GM03348 (cell line): ENCODE measurements at regions not wholly inside any gene's neighbourhood (a gene's known extent, or its start where the extent isn't known, plus 50 kb on each side); places are given as distances from the start of the nearest gene placed in this dataset.
"Not testable (repeated sequence)": the region's sequence is repeated elsewhere in the genome, so short reads cannot be mapped to it uniquely, and the experiment has no call there.

Experiments
- DNase-seq: peaks from one replicate; pipeline ENCODE4 v3.0.0; 2012; ENCODE audit warnings: low spot score

DNA sequence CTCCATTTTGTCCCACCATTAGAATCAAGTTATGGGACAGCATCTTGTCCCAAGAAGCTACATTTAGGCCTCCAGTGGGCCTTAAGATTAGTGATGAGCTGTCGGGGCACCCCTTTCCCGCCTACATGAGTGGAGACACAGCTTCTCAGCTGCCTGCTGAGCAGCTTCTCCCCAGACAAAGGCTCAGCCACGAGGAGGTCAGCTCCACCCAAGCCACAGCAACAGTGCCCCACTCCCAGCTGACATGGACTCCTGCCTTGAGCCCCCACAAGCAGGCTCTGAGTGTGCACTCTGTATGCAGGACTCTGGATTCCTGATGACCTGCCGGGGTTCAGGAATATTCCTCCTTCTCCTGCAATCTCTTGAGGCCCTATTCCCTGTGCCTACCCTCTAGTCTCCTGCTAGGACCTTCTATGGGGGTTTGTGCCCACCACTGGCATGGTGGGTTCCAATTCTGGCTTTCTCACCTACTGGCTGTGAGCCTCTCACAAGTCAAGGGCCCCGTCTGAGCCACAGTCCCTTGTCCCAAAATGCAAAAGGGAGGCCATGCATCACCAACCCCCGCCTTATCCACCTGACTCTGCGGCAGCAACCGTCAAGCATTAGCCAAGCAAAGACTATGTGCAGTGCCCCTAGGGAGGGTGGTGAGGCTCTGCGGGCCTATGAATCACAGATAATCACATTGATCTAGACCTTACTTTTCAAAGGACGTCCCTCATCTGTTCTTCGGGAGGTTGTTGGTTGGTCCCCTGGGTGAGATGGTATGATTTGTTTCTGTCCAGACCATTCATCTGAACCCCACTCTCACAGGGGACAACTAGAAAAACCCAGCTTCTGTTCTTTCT, 269.1 kb downstream of the MED10 start:
- no peak for DNase-seq

GRCh38 chr5:6108540-6108848, 269.9 kb downstream of the MED10 start:
- no peak for DNase-seq

DNA sequence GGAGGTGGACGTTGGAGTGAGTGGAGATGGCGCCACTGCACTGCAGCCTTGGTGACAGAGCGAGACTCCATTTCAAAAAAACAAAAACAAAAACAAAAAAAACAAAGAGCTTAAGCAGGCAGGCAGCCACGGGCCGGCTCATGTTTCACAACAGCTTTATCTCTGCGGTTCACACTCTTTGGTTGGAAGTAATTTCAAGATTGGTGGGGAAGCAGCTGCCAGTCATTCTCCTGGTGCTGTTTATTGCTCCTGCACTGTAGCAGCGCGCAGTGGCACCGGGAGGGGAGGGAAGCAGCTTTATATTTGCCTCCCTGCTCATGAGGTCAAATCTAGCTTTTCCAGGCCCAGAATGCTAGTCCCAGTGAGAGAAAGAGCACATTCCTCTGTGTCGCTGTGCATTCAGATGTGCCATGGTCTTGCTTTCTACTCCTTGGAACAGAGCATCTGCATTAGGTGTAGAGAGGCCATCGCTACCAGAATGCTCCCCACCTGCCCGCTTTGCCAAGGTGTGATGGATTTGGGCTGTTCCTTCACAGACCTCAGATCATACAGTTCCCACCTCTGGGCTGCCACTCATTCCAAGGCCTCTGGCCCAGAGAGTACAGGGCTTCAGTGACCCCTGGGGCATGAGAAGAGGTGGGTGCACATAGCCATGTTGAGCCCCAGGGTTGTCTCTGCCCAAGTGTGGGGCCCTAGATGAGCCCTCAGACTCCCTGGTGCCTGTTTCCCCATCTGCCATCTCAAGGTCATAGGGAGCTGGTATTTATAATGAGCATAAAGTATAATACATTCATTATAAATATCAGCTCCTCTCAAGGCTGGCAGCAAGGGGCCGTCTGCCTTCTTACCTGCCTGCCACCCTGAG, 270.4 kb downstream of the MED10 start:
- no peak for DNase-seq

- no peak for DNase-seq
Measured at GRCh38 chr5:6106756-6107155, 271.6 kb downstream of the MED10 start.

DNA sequence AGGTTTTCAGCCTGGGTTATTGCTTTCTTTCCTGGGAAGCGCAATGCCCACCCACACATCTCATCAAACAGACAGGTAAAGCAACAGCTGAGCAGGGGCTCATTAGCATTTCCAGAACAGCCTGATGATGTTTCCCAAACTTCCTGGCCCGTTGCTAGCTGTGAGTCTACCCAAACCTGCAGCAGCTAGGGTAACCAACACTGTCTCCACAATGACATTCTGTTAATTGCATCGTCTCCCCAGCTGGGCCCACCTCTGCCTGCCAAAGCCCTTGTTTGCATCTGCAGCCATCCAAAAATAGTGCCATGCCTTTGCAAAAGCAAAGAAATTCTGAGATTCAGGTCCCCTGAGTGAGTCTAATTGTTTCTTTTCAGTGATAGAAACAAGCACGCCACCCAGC, 273.0 kb downstream of the MED10 start:
- no peak for DNase-seq

DNA sequence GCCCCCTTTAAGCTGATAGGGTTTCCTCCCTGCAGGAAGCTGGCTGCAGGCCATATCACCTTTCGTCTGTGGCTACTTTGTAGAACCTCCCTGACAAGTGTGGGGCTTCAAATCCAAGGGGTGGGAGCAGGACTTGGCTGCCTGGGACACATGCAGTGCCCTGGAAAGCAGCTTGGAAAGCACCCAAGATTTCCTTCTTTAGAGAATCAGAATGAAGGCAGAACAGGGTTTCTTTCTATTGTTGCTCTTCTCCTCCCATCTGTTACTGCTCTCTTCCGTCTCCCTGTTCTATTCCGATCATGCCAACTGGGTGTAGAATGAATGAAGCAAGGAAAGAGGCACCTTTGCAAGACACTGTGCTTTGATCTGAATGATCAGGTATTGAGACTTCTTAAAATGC, 282.2 kb downstream of the MED10 start:
- no peak for DNase-seq

DNA sequence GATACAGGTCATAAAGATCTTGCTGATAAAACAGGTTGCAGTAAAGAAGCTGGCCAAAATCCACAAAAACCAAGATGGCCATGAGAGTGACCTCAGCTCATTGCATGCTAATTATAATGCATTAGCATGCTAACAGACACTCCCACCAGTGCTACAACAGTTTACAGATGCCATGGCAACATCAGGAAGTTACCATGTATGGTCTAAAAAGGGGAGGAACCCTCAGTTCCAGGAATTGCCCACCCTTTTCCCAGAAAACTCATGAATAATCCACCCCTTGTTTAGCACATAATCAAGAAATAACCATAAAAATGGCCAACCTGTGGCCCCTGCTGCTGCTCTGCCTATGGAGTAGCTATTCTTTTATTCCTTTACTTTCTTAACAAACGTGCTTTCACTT, 284.2 kb downstream of the MED10 start:
- DNase-seq, result not testable (repeated sequence)

DNA sequence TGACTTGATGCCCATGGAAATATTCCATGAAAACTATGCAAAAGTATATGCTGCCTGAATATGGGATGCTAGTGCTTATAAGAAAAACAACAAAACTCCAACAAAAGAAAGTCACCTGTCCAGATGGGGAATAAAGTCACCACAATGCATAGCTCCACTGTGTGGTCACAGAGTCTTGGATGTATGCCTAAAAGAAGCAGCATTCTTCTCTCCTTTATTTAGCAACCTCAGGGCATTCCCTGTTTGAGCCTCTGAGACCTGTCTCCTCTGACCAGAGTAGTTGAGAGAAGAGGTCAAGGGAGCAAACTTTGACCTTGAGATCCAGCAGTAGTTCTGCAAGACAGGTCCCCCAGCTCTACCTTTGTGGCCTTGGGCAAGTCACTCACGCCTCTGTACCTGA, 287.5 kb downstream of the MED10 start:
- no peak for DNase-seq

DNA sequence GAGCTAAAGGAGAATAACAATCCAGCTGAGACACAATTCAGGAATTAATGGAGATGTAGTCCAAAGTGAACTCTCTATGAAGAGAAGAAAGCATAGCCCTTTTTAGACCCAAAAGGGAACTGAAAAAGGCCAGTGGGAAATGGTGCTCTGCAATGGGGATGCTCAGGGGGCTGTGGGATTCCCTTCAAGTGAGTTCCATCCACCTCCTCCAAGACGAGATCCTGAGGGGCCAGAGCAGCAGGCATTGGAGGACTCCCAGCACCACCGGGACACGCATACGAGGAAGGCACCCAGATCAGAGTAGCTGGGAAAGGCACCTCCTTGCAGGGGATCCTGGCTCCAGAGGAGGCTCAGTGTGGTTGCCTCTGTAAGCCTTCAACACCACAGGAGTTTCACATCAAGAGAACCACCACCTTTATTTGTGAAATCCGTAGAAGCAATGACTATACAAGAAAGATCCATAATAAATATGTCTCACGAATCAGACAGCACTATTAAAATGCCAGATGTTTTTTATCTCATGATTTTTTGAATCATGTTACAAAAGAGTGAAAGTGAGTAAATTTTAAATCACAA, 288.2 kb downstream of the MED10 start:
- no peak for DNase-seq

DNA sequence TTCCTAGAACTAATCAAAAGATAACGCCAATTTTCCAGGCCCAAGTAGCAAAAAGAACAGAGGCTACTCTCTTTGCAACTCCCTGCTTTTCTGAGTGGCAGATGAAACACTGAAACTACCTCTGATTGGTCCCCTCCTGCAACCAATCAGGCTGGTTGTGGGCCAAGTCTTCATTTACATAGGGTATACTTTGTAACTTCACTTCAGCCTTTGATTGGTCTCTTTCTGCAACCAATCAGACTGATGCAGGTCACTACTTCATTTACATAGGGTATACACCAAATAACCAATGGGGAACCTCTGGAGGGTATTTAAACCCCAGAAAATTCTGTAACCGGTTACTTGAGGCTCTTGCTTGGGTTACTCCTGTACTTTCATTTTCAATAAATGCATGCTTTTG, 289.6 kb downstream of the MED10 start:
- DNase-seq, result no peak

- no peak for DNase-seq
Measured at GRCh38 chr5:6087576-6087975, 290.8 kb downstream of the MED10 start.

GRCh38 chr5:6086871-6087270, 291.5 kb downstream of the MED10 start:
- no peak for DNase-seq

DNA sequence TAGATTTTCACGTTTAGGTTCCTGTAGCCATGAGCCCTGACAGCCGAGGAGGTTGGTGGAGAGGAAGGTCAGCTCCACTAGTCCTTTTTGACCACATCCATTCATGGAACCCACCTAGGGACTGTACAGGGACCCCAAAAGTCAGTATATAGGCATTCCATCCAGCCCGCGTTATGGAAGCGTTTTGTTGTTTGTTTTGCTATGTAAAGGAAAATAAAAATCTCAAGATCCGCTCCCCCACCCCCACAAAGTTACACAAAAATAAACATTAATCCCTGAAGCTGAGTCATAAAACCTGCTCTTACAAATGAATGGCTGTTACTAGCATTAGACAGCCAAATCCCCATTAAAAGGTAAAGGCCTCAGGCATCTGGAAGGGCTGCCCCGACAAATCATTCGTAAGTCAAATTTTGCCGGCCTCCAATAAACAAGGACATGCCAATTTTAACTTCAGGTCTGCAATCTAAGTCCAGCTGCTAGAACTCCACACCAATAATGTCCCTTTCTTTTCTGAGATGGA, 292.9 kb downstream of the MED10 start:
- no peak for DNase-seq

- no peak for DNase-seq
Measured at GRCh38 chr5:6084836-6085235, 293.5 kb downstream of the MED10 start.

GRCh38 chr5:6084376-6084775, 294.0 kb downstream of the MED10 start:
- DNase-seq, result no peak

GRCh38 chr5:6083311-6083978, 294.9 kb downstream of the MED10 start:
- DNase-seq, result no peak

DNA sequence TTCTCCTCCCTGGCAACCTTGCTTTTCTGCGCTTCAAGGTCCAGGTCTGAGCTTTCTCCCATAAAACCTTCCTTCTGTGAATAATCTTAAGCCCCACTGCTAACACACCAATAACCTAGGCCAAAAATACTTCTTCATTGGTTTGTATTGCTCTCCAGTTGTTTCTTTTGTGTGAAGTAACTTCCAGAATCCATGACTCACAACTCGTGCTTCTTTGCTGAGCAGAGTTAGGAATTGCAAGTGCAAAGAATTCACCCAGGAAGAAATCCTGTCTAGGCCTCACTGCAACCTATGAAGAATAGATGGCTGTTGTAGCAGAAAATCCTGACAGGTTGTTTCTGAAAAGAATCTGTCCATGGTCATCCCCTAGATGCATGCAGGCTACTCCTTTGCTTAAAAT, 295.7 kb downstream of the MED10 start:
- DNase-seq, result no peak

DNA sequence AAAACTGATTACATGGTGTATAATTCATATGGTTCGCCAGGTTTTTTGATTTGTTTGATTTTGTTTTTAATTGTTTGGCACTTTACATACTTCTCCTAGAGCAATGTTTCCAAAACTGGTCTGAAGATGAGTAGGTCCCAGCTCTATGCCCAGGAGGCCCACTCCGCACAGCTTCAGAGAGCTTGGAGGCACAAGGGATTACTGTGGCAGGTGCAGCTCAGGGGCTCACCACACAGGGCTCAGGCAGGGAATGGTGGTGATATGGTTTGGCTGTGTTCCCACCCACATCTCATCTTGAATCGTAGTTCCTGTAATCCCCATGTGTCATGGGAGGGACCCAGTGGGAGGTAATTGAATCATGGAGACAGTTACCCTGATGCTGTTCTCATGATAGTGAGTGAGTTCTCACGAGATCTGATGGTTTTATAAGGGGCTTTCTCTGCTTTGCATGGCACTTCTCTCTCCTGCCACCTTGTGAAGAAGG, 296.6 kb downstream of the MED10 start:
- DNase-seq, result no peak

DNA sequence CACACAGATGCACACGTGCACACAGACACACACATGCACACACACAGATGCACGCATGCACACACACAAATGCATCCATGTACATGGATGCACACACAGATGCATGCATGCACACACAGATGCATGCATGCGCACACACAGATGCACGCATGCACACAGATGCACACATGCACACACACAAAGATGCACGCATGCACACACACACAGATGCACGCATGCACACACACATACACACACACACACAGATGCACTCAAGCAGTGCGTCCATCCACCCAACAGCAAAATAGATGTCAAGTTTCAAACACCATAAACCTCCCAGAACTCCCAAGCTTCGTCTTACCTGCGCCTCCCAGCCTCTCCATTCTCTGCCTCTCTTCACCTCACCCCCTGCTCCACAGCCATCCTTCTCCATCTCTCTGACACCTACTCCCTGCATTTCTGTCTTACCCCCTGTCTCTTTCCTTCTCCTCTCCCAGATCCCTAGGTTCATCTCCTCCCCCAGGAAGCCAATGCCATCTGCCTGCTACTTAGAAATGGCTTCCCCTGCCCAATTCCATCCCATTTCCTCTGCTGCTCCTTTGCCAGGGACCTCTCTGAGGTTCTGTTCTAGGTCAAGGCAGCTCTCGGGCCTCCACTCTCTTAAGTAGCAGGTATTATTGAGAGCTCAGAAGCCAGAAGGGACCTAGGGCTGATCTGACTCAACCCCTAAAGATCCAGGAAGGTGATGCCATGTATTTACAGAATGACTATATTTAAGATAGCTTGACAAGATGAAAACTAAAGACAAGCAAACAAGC, 297.2 kb downstream of the MED10 start:
- no peak for DNase-seq

DNA sequence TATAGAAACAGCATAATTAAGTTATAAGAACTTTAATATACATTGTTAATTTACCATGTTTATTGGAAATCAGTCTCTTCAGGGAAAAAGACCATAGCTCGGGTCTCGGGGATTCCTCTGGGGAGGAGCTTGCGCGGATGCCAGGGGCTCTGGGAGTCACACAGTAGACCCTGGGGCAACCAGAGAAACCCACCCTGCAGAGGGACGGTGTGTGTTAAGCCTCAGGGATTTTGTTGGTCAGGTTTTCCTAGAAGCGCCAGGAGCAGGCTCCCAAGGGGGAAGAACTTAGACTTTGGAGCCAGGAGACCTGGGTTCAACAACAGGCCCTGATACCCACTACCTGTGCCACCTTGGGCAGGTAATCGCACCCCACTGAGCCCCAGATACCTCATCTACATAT, 297.9 kb downstream of the MED10 start:
- no peak for DNase-seq

- DNase-seq, result no peak
Measured at GRCh38 chr5:6078881-6079280, 299.5 kb downstream of the MED10 start.
